ENCODE measurements at regions not wholly inside any gene's neighbourhood (a gene's known extent, or its start where the extent isn't known, plus 50 kb on each side); places are given as distances from the start of the nearest gene placed in this dataset.
"Not testable (repeated sequence)": the region's sequence is repeated elsewhere in the genome, so short reads cannot be mapped to it uniquely, and the experiment has no call there.

DNA sequence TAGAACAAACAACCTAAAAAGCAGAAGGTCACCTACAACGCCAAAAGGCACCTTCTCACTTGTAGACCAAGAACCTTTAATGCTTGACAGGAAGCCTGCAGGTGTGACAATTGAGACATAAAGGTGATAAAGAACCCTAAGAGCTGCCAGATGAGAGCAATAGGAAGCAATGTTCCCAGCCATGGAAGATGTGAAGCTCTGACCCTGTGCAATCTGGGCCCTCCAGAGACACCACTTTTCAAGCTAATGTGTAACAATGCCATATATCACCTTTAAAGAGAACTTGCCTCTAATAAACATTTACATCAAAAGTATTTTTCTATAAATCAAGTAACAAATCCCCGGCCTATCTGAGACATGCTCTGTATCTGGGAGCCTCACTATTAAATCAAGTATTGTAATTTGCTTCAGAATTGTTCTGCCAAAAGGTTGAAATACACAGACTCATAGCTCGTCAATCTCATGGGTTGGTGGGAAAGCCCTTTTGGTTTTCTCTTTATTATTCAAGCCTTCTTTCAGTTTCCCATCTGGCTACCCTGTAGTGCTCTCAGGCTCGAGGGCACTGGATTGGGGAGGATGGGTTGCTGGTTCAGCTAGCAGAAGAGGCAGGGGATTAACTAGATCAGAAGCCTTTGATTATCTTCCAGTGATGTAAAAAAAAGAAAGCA is 368.9 kb downstream of the BUD13 start:
- DNase-seq, result no peak

DNA sequence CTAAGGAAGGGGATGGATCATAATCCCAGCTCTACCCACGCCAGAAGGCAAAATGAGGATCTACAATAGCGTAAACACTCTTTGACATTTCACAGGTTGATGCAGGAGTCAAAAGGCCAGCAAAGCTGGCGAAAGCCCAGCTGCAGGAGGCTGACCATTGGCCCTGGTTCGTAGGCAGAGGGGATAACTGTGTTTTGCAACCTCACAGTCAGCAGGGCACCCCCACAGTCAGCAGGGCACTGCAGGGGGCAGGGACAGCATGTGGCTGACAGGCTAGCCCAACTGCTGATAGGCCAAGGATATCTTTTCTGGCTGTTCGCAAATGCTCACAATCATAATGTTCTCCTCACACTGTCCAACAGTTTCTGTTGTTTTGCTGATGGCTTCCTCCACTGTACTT is 372.7 kb downstream of the BUD13 start:
- DNase-seq, result no peak

DNA sequence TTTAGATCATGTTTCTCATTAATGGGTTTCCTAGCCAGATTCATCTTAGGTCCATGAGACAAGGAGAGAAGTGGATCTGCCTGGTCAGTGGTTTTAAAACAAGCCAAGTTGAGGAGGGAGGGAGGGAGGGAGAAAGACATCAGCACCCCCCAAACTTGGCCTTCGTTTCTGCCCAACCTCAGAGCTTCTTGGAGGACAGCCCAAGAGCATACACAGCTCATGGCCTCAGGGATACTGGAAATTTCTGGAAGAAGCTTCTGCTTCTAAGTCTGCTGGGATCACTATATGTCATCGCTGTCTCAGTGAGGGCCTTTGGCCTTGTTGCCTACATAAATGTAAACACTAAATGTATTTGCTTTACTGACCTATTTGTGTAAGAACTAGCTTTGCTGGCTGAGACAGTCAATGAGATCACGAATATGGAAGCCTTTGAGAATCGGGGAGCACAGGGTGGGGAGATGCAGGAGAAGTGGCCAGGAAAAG is 375.1 kb downstream of the BUD13 start:
- DNase-seq, result no peak

DNA sequence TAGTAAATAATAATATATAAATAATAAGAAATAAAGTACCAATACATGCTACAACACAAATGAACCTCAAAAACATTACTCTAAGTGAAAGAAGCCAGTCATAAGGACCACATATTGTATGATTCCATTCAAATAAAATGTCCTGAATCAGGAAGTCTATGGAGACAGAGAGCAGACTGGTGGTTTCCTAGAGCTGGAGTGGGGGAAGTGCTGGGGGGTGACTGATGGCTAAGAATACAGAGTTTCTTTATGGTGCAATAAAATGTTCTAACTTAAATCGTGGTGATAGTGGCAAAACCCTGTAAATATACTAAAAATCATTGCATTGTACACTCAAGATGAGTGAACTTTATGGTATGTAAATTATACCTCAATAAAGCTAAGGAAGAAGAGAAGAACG is 376.5 kb downstream of the BUD13 start:
- no peak for DNase-seq

DNA sequence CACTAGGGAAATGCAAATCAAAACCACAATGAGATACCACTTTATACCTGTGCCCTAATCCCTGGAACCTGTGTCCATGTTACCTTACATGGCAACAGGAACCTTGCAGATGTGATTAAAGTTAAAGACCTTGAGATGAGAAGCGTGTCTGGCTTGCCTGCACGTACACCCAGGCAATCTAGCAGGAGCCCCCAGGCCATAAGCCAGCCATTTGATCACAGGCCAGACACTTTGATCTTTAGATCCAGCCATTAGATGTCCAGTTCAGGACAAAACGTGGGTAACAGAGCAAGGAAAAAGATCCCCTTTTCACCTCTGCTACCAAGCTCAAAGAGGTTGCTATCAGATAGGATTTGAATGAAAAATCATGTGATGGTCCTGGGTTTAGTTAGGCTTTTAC is 378.8 kb downstream of the BUD13 start:
- no peak for DNase-seq

DNA sequence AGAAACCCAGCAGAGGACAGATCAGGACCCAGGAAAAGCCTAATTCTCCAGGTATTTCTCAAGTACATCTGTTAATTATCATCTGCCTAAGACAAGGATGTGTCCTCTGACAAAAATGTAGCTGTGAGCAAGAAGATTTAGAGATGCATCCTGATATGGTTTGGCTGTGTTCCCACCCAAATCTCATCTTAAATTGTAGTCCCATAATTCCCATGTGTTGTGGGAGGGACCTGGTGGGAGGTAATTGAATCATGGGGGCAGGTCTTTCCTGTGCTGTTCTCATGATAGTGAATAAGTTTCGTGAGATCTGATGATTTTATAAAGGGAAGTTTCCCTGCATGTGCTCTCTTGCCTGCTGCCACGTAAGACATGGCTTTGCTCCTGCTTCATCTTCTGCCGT is 381.8 kb downstream of the BUD13 start:
- DNase-seq, result no peak

DNA sequence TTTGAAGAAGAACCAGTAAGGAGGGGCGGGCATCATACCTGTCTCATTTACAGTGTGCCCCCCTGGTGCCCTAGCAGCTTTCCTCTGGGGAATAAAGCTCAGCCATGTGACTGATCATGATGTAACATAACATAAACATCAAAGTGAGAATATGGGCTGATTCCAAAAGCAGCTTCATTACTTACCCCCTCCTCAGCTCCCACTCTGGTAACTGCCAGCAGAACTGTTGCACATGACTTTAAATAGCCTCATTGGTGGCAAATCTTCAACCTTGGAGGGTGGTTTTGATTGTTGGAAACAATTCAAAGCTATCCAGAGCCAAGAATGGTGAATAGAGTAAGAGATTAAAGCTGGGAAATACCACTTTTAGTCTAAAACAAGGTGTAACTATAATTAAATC is 384.6 kb downstream of the BUD13 start:
- DNase-seq, result no peak

DNA sequence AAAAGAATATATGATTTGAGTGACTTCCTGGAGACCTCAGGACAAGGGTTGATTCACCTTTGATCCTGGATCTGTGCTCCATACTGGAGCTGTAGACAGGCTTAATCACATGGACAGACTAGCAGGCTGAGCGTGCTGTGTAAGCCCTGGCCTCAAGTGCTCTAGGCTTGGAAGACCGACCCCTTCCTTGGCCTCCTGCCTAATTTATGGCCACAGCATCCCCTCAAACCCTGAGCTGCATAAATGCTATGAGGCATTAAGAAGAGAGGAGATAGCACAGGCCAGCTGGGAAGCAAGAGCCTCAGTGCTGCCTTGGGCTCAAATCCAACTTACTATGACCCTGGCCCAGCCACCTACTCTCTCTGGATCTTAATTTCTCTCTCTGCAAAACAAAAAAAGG is 385.1 kb downstream of the BUD13 start:
- DNase-seq, result no peak

DNA sequence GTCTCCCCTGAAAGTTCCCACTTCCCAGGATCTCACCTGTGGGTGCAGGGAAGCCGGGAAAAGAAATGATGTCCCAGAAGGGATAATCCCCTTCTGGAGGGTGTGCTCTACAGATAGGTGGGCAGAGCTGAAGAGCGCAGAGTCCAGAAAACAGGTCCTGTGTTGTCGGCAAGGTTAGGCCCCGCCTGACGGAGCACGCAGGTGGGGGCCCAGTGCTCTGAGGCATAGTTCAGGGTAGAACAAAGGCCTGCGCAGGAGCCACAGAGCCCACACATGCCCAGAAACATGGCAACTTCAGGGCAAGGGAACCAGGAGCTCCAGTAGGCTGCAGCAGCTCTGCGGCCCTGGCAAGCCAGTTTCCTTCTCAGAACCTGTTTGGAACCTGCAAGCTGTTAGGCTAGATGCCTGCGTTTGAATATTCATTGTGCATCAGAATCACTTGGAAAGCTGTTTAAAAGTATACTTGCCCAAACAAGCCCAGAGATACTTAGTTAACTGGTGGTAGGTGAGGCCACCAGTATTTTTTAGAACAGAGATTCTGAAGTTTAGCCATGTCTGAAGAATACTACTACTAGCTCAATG is 386.6 kb downstream of the BUD13 start:
- no peak for DNase-seq

DNA sequence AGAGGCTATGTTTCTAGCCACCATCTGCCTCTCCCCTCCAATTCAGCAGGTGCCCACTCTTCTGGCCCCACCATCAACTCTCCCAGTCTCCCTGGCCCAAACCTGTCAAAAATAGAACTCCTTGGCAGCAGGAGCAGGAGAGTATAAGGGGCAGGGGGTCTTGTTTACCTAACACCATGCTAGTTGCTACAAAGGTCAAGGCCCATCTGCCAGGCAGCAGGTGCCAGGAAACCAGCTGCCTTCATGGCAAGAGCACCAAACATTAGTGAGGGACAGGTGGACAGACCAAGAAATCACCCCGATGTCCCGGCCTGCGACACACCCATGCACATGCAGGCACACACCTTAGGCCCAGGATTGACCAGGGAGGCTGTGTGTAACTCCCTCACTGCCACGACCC is 387.9 kb downstream of the BUD13 start:
- no peak for DNase-seq

DNA sequence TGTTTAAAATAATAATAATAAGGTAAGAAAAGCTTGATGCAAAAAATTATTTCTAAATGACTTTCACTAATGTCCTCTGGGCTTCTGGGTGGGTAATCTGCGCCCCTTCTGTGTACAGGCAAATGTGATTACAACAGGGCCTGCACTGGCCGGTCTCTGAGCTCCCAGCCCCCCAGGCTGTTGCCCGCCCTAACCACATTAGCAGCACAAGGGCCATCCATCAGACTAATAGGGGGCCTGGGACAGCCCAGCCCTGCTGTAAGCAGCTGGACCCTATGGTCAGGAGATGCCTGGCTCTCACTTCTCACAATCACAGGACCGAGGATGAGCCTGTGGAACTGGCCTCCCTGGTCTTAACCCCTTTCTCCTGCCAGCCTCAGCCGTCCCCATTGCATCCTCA is 388.4 kb downstream of the BUD13 start:
- no peak for DNase-seq

DNA sequence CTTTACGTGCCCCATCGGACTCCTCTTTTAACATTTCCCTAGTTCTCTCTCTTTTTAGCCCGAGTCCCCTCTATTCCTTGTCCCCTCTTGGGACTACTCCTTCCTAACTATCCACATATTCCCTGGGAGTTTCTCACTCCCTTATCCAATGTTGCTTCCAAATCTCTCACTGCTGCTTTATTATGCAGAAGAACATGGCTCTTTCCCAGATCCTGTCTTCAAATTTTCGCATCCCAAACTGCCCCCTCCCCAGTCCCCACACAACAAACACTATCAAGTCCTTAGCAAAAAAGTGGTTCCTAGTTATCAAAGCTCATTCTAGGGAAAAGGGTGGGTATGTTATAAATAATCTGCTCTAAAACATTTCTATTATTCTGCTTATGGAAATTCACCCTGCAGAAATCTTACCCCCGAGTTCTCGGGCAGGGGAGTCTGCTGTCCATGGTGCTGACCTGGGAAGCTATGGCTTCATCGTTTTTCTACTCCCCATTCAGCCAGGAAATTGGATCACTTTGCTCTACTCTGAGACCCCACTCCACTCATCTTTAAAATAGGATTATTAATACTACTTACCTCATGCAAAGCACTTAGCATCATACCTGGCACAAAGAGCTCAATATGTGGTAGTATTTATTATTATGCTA is 393.5 kb downstream of the BUD13 start:
- DNase-seq, result no peak

DNA sequence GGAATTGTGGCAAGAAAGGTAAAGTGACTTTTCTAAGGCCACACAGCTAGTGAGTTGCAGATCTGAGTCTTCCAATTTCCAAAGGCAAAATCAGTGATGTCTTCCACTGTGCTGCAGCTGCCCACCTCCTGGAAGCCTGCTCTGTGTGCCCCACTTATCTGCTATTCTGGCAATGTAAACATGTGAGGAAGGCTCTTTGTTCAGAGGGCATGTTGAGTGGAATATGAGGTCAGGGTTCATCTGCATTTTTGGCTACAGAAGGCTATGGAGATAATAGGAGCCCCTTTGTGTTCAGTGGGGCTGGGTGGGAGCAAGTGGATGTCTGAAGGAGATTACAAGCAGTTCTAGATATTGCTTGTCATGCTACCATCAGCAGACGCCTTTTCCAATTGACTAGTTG is 396.2 kb downstream of the BUD13 start:
- DNase-seq, result no peak

DNA sequence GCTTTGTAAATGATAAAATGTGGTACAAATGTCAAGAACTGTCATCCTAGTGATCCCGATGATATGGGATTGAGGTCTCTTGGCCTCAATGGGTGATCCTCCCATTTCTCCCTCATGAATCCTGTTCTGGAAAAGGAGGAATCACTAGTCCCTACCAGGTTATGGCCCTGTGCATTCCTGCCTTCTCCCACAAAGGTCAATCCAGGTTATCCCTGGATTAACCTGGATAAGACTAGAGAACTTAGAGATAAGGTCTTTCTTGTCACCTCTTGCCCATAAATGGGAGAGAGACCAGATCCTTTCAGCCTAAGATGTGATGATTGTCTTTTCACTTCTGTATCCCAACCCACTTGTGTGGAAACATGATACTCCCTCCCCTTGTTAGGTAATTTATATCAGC is 396.7 kb downstream of the BUD13 start:
- DNase-seq, result no peak

DNA sequence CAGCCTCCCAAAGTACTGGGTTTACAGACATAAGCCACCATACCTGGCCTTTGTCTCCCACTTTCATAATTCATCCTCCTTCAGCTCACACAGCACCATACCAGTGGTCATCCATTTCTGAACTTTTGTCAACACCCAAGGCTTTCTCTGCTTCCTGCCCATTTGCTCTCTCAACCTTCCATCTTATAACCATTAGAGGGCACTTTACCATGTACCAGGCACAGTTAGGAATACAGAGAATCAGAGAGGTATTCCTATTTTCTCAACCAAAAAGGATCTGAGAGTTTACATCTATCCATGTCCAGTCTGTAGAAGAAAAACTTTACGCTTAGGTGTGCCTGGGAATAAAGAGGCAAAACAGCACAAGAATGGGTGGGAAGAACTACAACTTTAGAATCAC is 397.6 kb downstream of the BUD13 start:
- no peak for DNase-seq

DNA sequence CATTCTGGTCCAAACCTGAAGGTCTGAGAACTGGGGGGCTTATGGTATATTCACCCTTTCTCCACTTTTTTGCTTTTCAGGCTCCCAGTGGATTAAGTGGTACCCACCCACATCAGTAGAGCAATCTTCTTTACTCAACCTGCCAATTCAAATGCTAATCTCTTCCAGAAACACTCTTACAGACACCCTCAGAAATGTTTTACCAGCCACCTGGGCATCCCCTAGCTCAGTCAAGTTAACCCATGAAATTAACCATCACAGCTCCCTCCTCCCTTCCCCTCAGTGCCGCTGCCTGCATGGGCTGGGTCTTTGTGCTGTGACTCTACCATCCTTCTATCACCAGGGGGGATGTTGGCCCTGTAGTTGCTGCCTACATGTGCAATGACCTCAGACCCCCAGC is 398.7 kb downstream of the BUD13 start:
- DNase-seq, result no peak

DNA sequence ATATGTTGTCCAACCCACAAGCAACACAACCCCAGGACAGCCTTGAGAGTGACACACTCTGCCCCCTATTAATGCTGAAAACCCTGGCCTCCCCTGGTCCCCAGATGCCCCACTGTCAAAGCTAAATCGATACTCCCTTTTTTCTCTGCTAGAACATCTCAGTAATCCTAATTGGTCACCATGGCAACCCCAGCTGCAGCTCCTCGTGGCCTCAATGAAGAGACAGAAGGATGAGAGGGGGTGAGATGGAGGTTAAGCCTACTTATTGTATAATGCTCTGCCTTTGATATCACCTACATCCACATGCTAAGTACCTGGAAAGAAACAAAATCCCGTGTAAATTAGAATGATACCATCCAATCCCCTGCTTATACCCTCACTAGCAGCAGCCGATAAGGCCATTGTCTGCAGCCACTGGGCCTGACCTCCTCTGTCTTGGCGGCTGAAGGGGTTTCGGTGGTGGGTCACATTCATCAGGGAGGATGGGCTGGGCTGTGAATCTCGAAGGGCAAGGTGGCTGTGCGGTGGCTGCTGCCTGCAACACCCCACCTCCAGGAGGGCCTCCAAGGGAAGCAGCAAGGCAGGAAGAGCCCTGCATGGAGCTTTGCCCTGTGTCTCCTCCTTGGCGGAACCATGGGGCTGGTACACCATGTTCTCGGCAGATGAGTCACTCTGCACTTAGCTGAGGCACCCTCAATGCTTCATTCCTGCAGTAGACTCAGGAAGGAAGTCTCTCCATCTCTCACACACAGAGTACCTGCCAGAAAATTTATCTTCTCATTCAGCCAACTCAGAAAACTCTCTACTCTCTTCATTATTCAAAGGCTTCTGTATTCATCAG is 399.5 kb downstream of the BUD13 start:
- DNase-seq, result no peak

DNA sequence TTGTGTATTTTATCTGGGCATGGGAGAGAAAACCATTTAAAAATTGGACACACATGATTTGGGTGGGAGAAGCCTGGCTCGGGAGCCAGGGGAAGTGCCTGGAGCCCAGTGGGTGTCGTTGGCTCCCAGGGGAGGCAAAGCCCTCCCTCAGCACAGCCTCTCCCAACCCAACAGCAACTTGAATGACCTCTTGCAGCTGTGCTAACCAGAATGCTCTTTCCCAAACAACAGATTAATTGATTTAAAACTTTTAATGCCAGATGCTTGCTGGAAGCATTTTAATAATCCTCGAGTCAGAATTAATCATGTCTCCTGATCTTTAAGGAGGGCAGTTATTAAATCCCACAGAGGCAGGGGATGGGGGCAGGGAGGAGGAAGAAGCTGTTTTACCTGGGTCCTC is 401.6 kb downstream of the BUD13 start:
- DNase-seq, result no peak

DNA sequence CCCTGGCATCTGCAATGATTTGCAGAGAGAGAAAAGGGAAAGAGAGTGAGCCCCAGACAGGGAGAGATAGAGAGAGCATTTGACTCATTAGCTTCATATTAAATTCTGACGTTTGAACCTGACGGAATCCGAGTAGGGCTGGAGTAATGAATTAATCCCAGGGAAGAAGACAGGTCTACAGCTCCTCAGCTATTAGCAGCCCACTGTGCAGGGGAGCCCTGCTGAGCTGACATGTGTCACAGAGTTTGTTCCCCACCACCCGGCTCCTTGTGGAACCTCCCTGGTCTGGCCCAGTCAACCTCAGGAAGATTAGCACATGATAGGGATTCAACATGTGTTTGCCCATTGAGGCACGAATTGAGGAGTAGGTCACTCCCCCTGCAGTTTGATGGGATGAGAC is 404.0 kb downstream of the BUD13 start:
- DNase-seq, result no peak

DNA sequence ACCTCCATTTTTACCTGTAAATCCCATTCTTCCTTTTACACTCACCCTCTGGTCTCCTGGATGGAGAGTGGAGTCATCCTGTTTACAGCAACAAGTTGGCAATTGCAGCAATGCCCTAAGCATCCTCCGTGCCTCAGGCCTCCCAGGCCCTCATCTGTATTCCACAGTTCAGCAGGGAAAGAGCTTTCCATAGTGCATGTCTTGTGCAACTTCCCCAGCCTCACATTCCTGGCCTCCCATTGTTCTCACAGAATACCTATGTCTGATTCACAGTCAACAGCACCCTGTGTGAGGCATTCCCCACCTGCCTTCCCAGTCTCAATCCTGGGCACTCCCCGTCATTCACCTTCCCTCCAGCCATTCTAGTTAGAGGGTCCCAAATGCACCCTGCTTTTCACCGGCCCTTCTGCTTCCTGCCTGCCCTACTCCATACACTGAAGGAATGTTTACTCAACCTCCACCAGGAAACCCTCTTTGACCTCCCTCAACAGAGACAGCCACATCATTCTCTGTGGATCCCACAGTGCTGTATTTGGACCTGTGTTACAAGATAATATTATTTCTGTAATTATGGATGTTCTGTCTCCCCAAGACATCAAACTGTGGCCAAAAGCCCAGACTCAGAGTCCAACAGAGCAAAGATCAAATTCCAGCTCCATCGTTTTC is 405.7 kb downstream of the BUD13 start:
- no peak for DNase-seq

DNA sequence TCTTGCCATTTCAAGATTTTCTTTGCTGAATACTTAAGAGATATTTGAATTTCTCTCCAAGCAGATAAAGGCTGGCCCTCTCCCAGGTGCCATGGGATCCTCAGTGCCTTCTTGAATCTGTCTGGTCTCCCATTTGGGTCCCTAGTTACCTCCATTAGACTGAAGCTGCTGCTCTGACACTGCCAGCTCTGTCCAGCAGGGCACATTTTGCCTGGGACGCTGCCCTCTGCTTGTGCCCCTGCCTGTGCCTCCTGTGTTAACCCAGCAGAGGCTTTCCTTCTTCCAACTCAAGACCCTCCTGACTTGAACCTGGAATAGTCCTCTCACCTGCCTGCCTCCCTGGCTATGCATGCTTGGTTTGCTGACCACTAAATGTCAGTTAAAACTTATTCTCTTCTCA is 406.3 kb downstream of the BUD13 start:
- DNase-seq, result no peak

DNA sequence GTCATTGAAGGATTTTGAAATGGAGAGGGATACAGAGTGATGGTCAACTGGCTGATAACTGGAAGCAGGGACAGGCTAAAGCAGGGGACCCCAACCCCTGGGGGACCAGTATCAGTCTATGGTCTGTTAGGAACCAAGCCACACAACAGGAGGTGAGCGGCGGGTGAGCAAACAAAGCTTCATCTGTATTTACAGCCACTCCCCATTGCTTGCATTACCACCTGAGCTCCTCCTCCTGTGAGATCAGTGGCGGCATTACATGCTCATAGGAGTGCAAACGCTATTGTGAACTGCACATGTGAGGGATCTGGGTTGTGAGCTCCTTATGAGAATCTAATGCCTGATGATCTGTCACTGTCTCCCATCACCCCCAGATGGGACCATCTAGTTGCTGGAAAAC is 407.9 kb downstream of the BUD13 start:
- not testable (repeated sequence) for DNase-seq

DNA sequence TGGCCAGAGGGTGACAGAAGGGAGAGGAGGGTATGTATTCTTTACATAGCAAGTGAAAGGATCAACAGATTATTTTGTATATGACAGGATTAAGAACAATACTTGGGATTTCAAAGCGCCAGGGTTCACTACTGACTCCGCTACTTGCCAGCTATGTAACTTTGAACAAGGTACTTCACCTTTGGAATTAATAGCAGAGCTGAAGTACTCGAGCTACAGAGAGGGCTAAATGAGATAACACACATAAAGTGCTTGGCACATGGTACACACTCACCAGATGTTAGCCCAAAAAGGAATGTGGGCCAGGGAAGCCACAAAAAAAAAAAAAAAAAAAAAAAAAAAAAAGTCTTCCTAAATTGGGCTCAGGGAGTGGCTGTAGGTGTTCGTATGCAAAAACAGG is 408.4 kb downstream of the BUD13 start:
- no peak for DNase-seq

Measured in CD4-positive, alpha-beta T cell treated with Interferon alpha-2 for 1 hour (primary cell).